Spinal cord (tissue), 9 donors: ENCODE measurements at regions not wholly inside any gene's neighbourhood (a gene's known extent, or its start where the extent isn't known, plus 50 kb on each side); places are given as distances from the start of the nearest gene placed in this dataset.

ENCODE experiments used
- DNase-seq, 6 donors: peaks; one replicate each; pipeline versions ENCODE4 v3.0.0 to v3.0.0-alpha.2; 2013 to 2015; ENCODE audit warnings: low spot score in 6 of 6, low read depth in 4 of 6
- H3K27ac ChIP-seq: one replicate; pipeline ENCODE4 v1.5.1; 2013; ENCODE audit warnings: low read depth, low read length, control low read depth
- H3K27me3 ChIP-seq: one replicate; pipeline ENCODE4 v1.6.1; 2013; ENCODE audit warnings: low read length; ENCODE audit not compliant: control insufficient read depth, insufficient read depth
- H3K36me3 ChIP-seq: one replicate; pipeline ENCODE4 v1.6.1; 2013; ENCODE audit warnings: low read length; ENCODE audit not compliant: control insufficient read depth, insufficient read depth
- H3K4me1 ChIP-seq: one replicate; pipeline ENCODE4 v1.6.1; 2013; ENCODE audit warnings: low read length; ENCODE audit not compliant: control insufficient read depth, insufficient read depth
- H3K4me3 ChIP-seq: one replicate; pipeline ENCODE4 v1.5.1; 2013; ENCODE audit warnings: low read depth, low read length, control low read depth
- H3K9me3 ChIP-seq: one replicate; pipeline ENCODE4 v1.6.1; 2013; ENCODE audit warnings: low read length; ENCODE audit not compliant: control insufficient read depth, insufficient read depth
- WGBS: methylation state at CpG from one replicate; pipeline ENCODE4 v1.1.5; 2013; ENCODE audit warnings: missing lambda C conversion rate; ENCODE audit not compliant: insufficient coverage; 5-methylcytosine and 5-hydroxymethylcytosine counted together
- donor health status: healthy.

DNA sequence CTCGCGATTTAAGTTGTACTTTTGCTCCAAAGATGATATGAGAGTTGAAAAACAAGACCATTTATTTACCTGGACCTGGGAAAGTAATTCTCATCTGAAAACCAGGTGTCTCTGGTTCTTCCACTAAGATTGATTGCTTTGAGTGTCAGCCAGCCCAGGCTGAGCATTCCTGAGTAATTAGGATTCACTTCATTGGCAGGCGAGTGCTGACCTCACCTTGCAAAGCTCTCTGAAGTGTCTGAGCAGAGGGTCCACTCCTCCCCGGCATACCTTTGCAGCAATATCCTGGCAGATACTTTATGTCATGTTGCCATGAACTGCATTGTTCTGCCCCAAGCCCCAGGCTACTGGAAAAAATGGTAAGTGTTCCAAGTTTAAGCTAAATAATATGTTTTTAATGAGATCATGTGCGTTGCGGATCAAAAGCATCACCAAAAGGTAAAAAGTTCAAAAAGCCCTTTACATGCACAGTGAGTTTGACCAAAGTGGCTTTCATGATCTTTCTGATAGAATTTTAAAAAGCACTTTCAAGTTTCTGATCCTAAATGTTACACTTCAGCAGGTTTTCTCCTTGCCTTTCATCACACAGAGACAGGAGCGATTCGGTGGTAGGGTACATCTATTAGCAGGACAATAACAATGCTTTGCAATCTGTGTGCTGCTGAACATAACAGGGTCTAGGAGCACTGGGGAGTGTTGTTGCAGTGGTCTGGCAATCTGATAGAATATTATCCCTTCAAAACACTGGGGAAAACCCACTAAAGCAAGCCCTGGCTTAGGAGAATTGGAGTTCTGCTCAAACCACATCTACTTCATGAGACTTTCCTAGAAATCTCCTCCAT lies 127.8 kb upstream of the EEF1E1 start:
- WGBS: 57% methylated on average over 1 of the region's 8 CpGs
- Histone ChIP-seq H3K36me3 (no peaks in the 10 kb centered on the region), H3K27ac (no peak overlapping the region), H3K27me3 (no peaks in the 10 kb centered on the region), H3K4me1 (no peaks in the 10 kb centered on the region), H3K9me3 (no peaks in the 10 kb centered on the region), H3K4me3 (no peak overlapping the region)
- DNase-seq: no peak

DNA sequence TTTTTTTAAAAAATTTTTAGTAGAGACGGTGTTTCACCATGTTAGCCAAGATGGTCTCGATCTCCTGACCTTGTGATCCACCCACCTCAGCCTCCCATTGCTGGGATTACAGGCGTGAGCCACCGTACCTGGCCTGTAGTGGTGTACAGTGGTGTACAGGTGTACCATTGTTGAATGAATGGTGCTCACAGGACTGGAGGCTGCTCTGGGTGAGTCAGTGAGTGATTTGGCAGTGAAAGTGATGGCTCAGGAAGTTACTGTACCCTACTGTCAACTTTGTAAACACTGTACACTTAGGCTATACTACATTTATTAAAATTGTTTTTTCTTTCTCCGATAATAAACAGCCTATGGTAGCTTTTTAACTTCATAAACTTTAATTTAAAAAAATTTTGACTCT lies 122.8 kb upstream of the EEF1E1 start:
- H3K4me3 ChIP-seq: no peak overlapping the region
- no peaks in the 10 kb centered on the region for H3K36me3 ChIP-seq
- DNase-seq: no peak
- no peak overlapping the region for H3K27ac ChIP-seq
- no peaks in the 10 kb centered on the region for H3K27me3 ChIP-seq
- WGBS: 100% methylated on average over 1 of the region's 5 CpGs
- H3K4me1 ChIP-seq: no peaks in the 10 kb centered on the region
- no peaks in the 10 kb centered on the region for H3K9me3 ChIP-seq

DNA sequence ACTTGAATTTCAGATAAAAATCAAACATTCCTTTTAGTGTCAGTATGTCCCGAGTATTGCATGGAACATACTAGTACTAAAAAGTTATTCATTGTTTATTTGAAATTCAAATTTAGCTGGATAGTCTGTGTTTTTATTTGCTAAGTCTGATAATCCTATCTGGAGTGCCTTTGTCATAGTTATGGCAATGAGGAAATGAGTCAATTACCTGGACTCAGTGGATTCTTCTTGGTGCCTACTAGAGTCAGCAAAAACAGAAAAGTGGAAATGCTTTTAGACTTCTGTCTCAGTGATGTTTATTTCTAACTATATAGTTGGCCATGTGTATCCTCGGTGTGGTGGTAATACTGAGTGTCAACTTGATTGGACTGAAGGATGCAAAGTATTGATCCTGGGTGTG lies 121.3 kb upstream of the EEF1E1 start:
- 100% methylated on average over 1 of the region's 2 CpGs for WGBS
- no peak overlapping the region for H3K4me3 ChIP-seq
- no peaks in the 10 kb centered on the region for H3K9me3 ChIP-seq
- DNase-seq: no peak
- H3K27me3 ChIP-seq: no peaks in the 10 kb centered on the region
- H3K27ac ChIP-seq: no peak overlapping the region
- H3K4me1 ChIP-seq: no peaks in the 10 kb centered on the region
- H3K36me3 ChIP-seq: no peaks in the 10 kb centered on the region

DNA sequence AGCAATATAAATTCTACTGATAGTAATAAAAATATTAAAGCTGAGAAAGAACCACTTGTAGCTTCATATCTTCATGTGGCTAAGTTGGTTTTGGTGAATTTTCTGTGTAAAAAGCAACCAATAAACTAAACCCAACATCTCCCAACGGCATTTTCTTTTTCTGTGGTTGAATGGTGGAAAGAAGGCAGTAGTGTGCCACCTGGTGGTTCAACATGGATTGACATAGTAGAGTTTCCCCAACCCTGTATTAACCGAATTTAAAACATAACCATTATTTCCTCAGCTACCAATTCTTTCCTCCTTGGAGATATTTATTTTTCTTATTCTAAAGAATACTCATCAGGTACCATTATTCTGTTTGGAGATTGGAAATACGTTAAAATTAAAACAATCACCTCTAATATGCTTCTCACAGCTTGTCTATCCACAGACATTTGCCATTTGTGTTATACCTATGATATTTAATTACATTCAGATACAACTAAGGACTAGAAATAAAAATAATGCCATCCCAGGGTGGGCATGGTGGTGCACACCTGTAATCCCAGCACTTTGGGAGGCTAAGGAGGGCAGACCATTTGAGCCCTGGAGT lies 117.1 kb upstream of the EEF1E1 start:
- Histone ChIP-seq H3K9me3 (no peaks in the 10 kb centered on the region), H3K36me3 (no peaks in the 10 kb centered on the region), H3K4me1 (no peaks in the 10 kb centered on the region), H3K4me3 (no peak overlapping the region), H3K27ac (no peak overlapping the region), H3K27me3 (no peaks in the 10 kb centered on the region)
- DNase-seq: peak in 5 of 6 donors; percentile 26 to 82 (median 35)
- no CpG with 5 or more reads among the region's 3 CpGs for WGBS

DNA sequence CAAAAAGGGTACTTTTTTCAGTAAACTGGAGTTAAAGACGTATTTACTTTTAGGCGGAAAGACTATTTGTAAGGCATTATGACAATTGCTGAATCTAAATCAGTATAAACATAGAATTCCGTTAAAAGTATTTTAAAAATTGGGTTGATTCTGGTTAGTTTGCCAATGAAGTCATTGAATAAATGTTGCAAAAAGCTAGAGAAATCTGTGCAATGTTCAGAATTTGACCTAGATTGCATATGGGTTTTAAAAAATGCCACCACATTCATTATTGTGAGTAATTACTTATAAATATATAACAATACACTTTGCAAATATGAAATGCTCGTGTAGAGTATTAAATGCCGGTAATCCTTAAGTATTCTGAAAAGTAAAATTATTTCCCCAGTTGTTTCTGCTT lies 116.5 kb upstream of the EEF1E1 start:
- Histone ChIP-seq H3K4me3 (no peak overlapping the region), H3K9me3 (no peaks in the 10 kb centered on the region), H3K36me3 (no peaks in the 10 kb centered on the region), H3K27ac (no peak overlapping the region), H3K27me3 (no peaks in the 10 kb centered on the region), H3K4me1 (no peaks in the 10 kb centered on the region)
- WGBS: no CpG with 5 or more reads among the region's 5 CpGs
- DNase-seq: no peak

DNA sequence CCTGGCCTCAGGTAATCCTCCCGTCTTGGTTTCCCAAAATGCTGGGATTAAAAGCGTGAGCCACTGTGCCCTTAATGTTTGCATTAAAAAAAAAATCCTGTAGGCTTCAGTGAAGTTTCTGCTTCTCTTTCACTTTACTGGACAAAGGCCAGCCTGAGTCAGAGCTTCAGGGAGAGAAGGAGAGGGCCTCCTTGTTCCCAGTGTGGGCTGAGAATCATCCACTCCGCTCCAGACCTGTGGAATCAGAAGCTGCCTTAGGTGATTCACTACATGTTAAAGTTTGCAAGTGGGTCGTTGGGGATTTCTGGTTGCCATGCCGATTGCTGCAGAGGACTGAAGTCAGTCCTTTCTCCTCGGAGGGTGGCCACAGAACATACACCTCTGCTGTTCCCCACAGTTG lies 113.3 kb upstream of the EEF1E1 start:
- no peaks in the 10 kb centered on the region for H3K27me3 ChIP-seq
- no peaks in the 10 kb centered on the region for H3K9me3 ChIP-seq
- 74% methylated on average over 4 of the region's 6 CpGs for WGBS
- no peaks in the 10 kb centered on the region for H3K36me3 ChIP-seq
- no peaks in the 10 kb centered on the region for H3K4me1 ChIP-seq
- no peak overlapping the region for H3K27ac ChIP-seq
- H3K4me3 ChIP-seq: no peak overlapping the region
- no peak for DNase-seq

DNA sequence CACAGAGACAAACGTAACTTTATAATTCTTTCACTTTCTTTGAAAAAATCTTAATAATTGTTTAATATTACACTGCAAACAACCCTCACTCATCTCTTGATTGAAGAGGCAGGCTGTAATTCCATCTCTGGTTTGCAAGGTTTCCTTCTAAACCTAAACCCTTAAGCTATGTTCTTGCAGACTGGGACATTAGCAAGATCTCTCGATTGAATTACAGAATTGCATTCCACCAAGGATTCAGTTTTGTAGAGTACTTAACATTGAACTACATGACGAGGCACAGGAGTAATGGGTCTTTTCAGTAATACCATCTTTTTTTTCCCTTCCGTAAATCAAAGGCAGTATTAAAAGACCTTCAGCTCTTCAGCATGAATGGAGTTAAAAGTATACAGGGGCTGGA lies 111.6 kb upstream of the EEF1E1 start:
- DNase-seq: no peak
- Histone ChIP-seq H3K4me3 (no peak overlapping the region), H3K36me3 (no peaks in the 10 kb centered on the region), H3K4me1 (no peaks in the 10 kb centered on the region), H3K27me3 (no peaks in the 10 kb centered on the region), H3K27ac (no peak overlapping the region), H3K9me3 (no peaks in the 10 kb centered on the region)
- no CpG with 5 or more reads among the region's 4 CpGs for WGBS

DNA sequence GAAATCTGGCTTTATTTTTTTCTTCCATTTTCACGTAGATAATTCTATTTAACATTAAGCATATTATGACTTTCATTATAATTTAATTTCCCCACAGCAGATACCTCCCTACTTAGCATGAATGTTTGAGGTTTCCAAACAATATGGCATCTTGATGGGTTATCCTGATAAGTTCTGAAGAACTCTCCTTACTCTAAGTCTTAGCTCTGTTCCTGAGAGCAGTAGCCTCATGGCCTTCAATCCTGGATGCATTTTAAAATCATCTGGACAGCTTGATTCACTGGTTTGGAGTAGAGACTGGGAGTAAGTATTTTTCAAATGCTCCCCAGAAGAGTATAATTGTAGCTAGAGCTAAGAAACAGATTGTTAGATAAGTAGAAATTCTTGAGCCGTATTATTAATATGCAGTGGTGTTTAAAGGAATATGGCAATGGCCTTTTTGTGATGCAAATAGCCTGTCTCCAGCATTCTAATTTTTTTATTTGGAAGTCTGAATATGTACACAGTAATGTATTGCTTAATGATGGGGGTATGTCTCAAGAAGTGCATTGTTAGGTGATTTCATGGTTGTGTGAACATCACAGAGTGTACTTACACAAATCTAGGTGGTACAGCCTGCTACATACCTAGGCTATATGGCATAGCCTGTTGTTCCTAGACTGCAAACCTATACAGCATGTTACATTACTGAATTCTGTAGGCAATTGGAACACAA lies 110.5 kb upstream of the EEF1E1 start:
- 100% methylated on average over 1 of the region's 2 CpGs for WGBS
- no peak for DNase-seq
- Histone ChIP-seq H3K4me3 (no peak overlapping the region), H3K36me3 (no peaks in the 10 kb centered on the region), H3K27ac (no peak overlapping the region), H3K27me3 (no peaks in the 10 kb centered on the region), H3K9me3 (no peaks in the 10 kb centered on the region), H3K4me1 (no peaks in the 10 kb centered on the region)

DNA sequence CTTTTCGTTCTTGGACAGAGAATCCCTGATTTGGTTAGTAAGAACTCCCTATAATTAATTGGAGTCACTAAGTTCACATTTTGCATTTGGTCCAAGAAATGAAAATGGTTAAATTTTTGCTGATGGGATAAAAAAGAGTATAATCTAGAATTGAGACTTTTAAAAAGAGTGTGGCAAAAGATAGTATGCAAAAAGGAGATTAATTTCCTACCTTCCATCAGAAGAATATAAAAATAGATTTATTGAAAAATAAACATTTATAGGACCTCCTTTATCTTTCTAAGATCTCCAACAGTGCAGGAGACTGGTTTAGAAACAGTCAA lies 105.5 kb upstream of the EEF1E1 start:
- Histone ChIP-seq H3K27me3 (no peaks in the 10 kb centered on the region), H3K4me3 (no peak overlapping the region), H3K4me1 (no peaks in the 10 kb centered on the region), H3K36me3 (no peaks in the 10 kb centered on the region), H3K27ac (no peak overlapping the region), H3K9me3 (no peaks in the 10 kb centered on the region)
- WGBS: no CpG with 5 or more reads among the region's 1 CpG
- no peak for DNase-seq
